MM.1S (cell line): ENCODE measurements at regions not wholly inside any gene's neighbourhood (a gene's known extent, or its start where the extent isn't known, plus 50 kb on each side); places are given as distances from the start of the nearest gene placed in this dataset.

Experiments used
- EZH2 ChIP-seq: fragments of 300-600 bp; sonication (generic); optimal IDR thresholded peaks from 2 replicates; pipeline ENCODE3; 2017; ENCODE audit warnings: low read depth, mild to moderate bottlenecking, antibody characterized with exemption, low read length, mixed read lengths
- EZH2phosphoT487 ChIP-seq: fragments of 300-600 bp; sonication (generic); IDR thresholded peaks from 2 replicates; pipeline ENCODE4 v1.6.1; 2018; ENCODE audit warnings: antibody characterized with exemption, low read length
- TF ChIP-seq, protein P1 (sequence below): fragments of 300-600 bp; sonication (generic); IDR thresholded peaks from 2 replicates; pipeline ENCODE4 v1.5.1; 2016; ENCODE audit warnings: antibody characterized with exemption, low read length, mixed read lengths

GRCh38 chr13:50428183-50428877 is 413.1 kb downstream of the KCNRG start:
- TF ChIP-seq, protein P1, sequence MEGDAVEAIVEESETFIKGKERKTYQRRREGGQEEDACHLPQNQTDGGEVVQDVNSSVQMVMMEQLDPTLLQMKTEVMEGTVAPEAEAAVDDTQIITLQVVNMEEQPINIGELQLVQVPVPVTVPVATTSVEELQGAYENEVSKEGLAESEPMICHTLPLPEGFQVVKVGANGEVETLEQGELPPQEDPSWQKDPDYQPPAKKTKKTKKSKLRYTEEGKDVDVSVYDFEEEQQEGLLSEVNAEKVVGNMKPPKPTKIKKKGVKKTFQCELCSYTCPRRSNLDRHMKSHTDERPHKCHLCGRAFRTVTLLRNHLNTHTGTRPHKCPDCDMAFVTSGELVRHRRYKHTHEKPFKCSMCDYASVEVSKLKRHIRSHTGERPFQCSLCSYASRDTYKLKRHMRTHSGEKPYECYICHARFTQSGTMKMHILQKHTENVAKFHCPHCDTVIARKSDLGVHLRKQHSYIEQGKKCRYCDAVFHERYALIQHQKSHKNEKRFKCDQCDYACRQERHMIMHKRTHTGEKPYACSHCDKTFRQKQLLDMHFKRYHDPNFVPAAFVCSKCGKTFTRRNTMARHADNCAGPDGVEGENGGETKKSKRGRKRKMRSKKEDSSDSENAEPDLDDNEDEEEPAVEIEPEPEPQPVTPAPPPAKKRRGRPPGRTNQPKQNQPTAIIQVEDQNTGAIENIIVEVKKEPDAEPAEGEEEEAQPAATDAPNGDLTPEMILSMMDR, result no peak
- TF ChIP-seq EZH2 (no peak), EZH2phosphoT487 (no peak)
